ENCODE measurements at regions not wholly inside any gene's neighbourhood (a gene's known extent, or its start where the extent isn't known, plus 50 kb on each side); places are given as distances from the start of the nearest gene placed in this dataset.
A peak's percentile ranks its signal among the peaks of the same experiment; 100 is the strongest.

DNA sequence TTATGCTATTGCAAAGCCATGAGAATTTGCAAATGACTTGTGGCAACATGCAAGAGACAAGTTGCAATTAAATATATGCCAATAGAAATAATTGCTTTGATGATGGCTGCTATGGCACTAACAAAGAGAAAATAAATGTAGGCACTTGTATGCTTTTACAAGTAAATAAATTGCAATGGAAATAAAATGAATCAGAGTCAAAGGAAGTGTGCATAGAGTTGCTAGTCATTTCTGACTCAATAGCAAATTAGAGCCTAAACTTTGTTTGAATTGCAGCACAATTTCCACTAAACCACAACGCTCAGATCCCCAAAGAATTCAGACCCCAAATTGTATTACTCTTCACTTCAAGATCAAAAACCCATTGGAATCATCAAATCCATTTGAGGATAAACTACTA, 792.1 kb upstream of the ARGLU1 start:
- DNase-seq (ENCODE audit: low read depth), result no peak
- no peak overlapping the region for H3K4me3 ChIP-seq (ENCODE audit: low read depth, low read length)
- TF ChIP-seq, protein P1, sequence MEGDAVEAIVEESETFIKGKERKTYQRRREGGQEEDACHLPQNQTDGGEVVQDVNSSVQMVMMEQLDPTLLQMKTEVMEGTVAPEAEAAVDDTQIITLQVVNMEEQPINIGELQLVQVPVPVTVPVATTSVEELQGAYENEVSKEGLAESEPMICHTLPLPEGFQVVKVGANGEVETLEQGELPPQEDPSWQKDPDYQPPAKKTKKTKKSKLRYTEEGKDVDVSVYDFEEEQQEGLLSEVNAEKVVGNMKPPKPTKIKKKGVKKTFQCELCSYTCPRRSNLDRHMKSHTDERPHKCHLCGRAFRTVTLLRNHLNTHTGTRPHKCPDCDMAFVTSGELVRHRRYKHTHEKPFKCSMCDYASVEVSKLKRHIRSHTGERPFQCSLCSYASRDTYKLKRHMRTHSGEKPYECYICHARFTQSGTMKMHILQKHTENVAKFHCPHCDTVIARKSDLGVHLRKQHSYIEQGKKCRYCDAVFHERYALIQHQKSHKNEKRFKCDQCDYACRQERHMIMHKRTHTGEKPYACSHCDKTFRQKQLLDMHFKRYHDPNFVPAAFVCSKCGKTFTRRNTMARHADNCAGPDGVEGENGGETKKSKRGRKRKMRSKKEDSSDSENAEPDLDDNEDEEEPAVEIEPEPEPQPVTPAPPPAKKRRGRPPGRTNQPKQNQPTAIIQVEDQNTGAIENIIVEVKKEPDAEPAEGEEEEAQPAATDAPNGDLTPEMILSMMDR (conservative IDR thresholded peaks at IDR 0.05; ENCODE audit: low read depth, low read length), result no peak

GRCh38 chr13:107358866-107359265, 790.9 kb upstream of the ARGLU1 start:
- DNase-seq (ENCODE audit: low read depth), result no peak
- TF ChIP-seq, protein P1 (conservative IDR thresholded peaks at IDR 0.05; ENCODE audit: low read depth, low read length), result no peak
- H3K4me3 ChIP-seq (ENCODE audit: low read depth, low read length), result no peak overlapping the region

DNA sequence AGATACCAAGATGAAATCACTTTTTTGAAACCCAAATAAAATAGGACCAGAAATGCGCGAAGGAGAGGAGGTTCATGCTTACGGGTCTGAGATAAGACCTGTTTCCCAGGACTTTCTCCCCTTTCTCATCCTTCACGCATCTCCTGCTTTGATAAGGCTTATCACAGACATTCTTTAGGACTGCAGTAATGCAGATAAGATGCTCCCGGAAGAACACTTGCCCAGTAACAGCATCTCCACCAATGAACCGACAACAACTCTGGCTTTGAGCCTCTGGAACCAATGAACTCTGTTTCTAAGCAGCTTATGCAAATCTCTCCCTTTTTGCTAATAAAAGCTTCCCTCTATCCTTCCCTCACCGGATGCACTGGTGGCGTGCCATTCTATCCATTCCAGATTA, 783.4 kb upstream of the ARGLU1 start:
- TF ChIP-seq, protein P1 (conservative IDR thresholded peaks at IDR 0.05; ENCODE audit: low read depth, low read length), result no peak
- H3K4me3 ChIP-seq (ENCODE audit: low read depth, low read length), result no peak overlapping the region
- DNase-seq (ENCODE audit: low read depth), result no peak

- DNase-seq (ENCODE audit: low read depth), result peak; percentile 38
- TF ChIP-seq, protein P1 (conservative IDR thresholded peaks at IDR 0.05; ENCODE audit: low read depth, low read length), result no peak
Measured at GRCh38 chr13:107348925-107349324, 781.0 kb upstream of the ARGLU1 start.

GRCh38 chr13:107348471-107348870, 780.5 kb upstream of the ARGLU1 start:
- DNase-seq (ENCODE audit: low read depth), result no peak
- TF ChIP-seq, protein P1 (conservative IDR thresholded peaks at IDR 0.05; ENCODE audit: low read depth, low read length), result no peak
- H3K4me3 ChIP-seq (ENCODE audit: low read depth, low read length), result no peak overlapping the region

More at GRCh38 chr13:107348925-107349324, 781.0 kb upstream of the ARGLU1 start:
- H3K4me3 ChIP-seq (ENCODE audit: low read depth, low read length), result no peak overlapping the region

GRCh38 chr13:107347641-107348369, 779.9 kb upstream of the ARGLU1 start:
- H3K4me3 ChIP-seq (ENCODE audit: low read depth, low read length), result no peak overlapping the region
- no peak for DNase-seq (ENCODE audit: low read depth)
- TF ChIP-seq, protein P1 (conservative IDR thresholded peaks at IDR 0.05; ENCODE audit: low read depth, low read length), result no peak

GRCh38 chr13:107342747-107343146, 774.8 kb upstream of the ARGLU1 start:
- TF ChIP-seq, protein P1 (conservative IDR thresholded peaks at IDR 0.05; ENCODE audit: low read depth, low read length), result no peak
- no peak for DNase-seq (ENCODE audit: low read depth)

More at GRCh38 chr13:107342747-107343146, 774.8 kb upstream of the ARGLU1 start:
- no peak overlapping the region for H3K4me3 ChIP-seq (ENCODE audit: low read depth, low read length)
